ENCODE measurements at regions not wholly inside any gene's neighbourhood (a gene's known extent, or its start where the extent isn't known, plus 50 kb on each side); places are given as distances from the start of the nearest gene placed in this dataset.
"Not testable (repeated sequence)": the region's sequence is repeated elsewhere in the genome, so short reads cannot be mapped to it uniquely, and the experiment has no call there.

DNA sequence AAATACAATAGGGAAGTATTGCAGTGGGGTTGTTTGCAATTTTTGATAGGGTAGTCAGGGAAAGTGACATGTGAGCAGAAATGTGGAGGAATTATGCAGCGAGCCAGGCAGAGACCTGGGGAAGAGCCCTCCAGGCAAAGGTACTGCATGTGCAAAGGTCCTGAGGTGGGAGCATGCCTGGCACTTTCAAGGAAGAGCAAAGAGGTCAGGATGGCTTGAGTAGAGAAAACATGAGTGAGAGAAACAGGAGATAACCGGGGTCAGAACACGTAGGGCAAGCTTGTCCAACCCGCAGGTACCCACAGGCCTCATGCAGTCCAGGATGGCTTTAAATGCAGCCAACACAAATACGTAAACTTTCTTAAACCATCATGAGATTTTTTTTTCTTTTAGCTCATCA lies 71.0 kb downstream of the COQ2 start:
- DNase-seq (ENCODE audit: low read depth) = no peak

- peak; percentile 70 for DNase-seq (ENCODE audit: low read depth)
Measured at GRCh38 chr4:83212041-83212851, 72.4 kb downstream of the COQ2 start.

- no peak for DNase-seq (ENCODE audit: low read depth)
Measured at GRCh38 chr4:83209419-83209818, 75.2 kb downstream of the COQ2 start.

GRCh38 chr4:83208371-83209365 lies 75.9 kb downstream of the COQ2 start:
- DNase-seq (ENCODE audit: low read depth) = no peak

- DNase-seq (ENCODE audit: low read depth) = peak; percentile 84
Measured at GRCh38 chr4:83207497-83208101, 77.0 kb downstream of the COQ2 start.

DNA sequence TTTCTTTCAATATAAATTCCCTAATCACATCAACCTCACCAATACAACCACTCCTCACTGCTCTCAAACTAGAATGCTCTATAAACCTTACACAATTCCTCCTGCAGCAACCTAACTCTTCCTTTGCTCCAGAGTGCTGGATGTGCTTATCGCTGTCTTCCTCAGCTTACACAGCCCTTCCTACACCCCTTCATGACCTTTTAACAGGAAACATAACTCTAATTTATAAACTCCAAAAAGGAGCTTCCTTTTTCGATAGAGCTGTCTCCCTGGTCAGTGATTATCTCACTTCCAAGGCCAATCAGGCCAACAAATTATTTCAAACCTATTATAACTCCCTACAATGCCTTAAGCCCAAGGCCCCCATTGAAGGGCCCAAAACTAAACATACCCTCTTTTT lies 78.8 kb downstream of the COQ2 start:
- no peak for DNase-seq (ENCODE audit: low read depth)

- DNase-seq (ENCODE audit: low read depth) = no peak
Measured at GRCh38 chr4:83204731-83205130, 79.9 kb downstream of the COQ2 start.

DNA sequence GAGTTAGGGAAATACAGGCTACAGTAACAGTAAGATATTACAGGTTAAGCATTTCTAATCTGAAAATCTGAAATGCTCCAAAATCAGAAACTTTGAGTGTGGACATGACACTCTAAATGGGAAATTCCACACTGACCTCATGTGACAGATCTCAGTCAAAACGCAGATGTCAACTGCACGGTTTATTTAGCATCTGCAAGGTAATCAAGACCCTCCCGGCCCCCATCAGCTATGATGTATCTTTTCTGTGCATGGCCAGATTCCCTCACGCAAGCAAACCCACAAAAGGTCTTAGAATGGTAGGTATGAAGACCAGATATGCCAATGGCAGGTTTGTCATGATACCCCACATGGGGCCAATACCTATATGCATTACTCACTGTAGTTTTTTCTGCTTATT lies 82.8 kb downstream of the COQ2 start:
- DNase-seq (ENCODE audit: low read depth) = no peak

DNA sequence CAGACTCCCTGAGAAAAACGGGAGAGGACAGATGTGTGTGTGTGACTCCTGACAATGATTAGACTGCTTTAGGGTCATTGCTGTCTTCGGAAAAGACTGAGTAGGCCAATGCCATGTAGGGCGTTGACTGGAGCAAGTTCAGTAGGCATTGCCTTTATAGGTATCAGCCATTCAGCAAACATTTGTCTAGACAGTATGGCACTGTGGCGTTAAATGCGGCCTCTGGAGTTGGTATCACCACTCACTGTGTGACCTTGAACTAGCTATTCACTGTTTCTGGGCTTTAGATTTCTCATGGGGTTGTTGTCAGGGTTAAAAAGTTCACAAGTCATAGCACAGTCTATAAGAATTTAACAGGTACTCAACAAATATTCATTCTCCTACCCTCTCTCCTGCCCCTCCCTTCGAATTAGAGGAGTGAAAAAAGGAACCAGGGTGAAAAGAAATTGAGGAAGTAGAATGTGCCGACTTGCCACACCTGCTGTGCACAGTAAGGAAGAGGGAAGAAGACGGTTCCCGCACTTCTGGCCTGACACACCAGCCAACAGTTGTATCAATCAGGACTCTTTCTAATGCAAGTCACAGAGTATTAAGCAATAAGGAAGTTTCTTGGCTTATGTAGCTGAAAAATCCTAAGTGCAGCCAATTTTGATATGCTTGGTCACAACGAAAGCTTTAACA lies 83.2 kb upstream of the PLAC8 start:
- DNase-seq (ENCODE audit: low read depth) = no peak

DNA sequence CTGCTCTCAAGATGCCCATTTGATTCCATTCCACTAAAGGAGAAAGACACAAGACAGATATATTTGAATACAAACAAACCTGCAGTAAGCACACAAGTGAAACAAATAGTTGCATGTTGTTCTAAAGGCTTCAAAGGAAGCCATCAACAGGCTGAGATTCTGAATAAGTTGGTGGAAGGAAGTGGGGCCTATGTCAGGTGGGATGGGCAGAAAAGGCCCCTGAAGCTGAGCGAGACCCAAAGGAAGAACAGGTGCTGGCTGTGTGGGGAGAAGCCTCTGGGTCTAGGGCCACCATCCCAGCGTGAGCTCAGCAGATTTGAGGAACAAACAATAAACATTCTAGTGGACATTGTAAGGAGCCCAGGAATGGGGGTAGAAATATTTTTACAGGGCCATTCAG lies 82.4 kb upstream of the PLAC8 start:
- DNase-seq (ENCODE audit: low read depth) = no peak

DNA sequence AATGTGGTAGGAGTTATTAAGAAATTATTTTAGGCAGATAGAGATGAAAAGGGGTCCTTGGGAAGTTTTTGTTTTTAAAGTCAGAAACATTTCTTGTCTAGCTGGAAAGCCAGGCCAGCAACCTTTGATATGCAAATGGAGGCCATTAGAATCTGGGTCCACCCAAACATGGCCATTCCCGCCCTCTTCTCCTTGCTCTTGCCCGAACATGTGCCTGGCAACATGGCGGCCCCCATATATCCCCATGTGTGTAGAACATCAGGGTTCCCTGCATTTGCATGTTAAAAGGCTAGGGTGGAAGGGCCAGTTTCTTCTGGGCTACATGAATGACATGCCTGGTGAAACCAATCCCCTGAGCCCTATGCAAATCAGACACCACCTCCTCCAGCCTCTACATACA lies 80.7 kb upstream of the PLAC8 start:
- DNase-seq (ENCODE audit: low read depth) = no peak

DNA sequence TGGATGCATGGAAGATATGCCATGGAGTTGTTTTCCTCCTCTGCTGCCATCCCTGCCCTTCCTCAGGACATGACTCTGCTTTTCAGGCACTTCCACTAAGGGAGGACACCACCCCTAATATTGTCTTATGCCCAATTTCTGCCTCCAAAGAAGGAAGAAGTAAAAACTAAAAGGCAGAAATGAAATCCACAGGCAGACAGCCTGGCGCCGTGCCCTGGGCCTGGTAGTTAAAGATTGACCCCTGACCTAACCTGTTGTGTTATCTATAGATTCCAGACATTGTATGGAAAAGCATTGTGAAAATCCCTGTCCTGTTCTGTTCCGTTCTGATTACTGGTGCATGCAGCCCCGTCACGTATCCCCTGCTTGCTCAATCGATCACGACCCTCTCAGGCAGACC lies 80.1 kb upstream of the PLAC8 start:
- not testable (repeated sequence) for DNase-seq (ENCODE audit: low read depth)

GRCh38 chr4:83192634-83193033 lies 78.1 kb upstream of the PLAC8 start:
- DNase-seq (ENCODE audit: low read depth) = no peak

- DNase-seq (ENCODE audit: low read depth) = peak; percentile 54
Measured at GRCh38 chr4:83191026-83191425, 76.5 kb upstream of the PLAC8 start.

DNA sequence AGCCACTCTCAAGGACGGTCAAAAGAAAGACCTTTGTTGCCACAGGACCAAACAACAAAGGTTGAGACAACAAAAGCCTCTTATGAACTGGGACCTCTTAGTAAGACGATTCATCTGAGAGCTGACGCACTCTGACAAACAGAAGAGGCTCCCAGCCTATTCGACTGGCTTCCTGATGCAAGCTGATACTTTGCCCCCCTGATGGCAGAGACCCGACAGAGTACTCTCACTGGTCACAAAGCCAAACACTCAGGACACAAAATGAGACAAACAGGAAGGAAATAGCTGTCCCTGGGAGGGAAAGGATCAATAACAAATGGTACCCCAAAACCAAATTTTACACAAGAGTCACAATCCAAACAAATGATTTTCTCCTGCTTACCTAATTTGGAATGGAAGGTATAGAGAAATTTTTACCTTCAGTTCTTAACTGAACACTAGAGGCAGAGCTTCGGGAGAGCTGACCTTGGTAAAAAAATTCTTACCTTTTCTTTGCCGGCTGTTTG lies 75.2 kb upstream of the PLAC8 start:
- DNase-seq (ENCODE audit: low read depth) = no peak

- DNase-seq (ENCODE audit: low read depth) = no peak
Measured at GRCh38 chr4:83180431-83180968, 66.0 kb upstream of the PLAC8 start.

DNA sequence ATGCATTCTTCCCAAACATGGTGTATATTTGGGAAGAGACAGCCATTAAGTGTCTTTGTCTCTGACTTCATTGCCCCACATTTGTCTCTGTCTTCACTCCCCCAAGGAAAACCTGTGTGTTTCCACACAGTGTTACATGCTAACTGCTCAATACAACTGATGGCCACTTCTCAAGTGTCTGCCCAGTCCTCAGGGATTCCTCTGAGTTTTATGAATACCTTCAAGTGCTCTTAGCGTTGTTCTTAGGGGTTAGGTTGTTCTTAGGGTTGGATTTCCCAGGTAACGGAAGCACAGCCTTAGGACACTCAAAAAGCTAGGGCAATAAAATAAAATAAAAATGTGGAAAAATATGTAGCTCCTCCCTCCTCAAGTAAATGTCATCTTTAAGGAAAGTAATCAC lies 64.7 kb upstream of the PLAC8 start:
- no peak for DNase-seq (ENCODE audit: low read depth)

DNA sequence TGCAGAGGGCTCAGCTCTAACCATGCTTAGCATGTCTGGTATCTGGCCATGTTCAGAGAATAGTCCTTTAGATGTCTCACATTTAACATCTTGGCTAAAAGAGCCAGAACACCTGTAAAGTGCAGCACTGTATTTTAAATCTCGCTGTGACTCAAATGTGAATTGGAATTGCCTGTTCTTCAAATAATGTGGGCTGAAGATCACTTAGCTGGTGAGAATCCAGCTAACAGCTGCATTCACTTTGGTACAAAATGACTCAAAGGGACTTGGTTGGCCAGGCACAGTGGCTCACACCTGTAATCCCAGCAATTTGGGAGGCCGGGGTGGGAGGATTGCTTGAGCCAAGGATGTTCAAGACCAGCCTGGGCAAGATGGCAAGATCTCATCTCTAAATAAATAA lies 63.5 kb upstream of the PLAC8 start:
- no peak for DNase-seq (ENCODE audit: low read depth)

DNA sequence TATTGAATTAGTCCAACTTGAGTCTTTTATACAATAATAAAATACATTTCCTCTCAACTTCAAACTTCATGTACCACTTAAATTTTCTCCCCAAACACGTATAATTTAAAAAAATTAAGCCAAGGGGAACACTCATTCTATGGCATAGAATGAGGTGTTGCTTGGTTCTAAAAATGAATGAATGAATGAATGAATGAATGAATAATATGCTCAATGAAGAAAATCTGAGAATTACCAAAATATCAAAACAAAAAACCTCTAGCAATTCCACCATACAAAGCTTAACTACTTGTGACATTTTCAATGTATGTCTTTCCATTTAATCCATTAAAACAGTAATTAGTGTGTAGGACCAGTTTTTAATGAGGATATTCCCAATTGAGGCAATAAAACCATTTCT lies 62.7 kb upstream of the PLAC8 start:
- DNase-seq (ENCODE audit: low read depth) = no peak

GRCh38 chr4:83174844-83175414 lies 60.4 kb upstream of the PLAC8 start:
- no peak for DNase-seq (ENCODE audit: low read depth)

DNA sequence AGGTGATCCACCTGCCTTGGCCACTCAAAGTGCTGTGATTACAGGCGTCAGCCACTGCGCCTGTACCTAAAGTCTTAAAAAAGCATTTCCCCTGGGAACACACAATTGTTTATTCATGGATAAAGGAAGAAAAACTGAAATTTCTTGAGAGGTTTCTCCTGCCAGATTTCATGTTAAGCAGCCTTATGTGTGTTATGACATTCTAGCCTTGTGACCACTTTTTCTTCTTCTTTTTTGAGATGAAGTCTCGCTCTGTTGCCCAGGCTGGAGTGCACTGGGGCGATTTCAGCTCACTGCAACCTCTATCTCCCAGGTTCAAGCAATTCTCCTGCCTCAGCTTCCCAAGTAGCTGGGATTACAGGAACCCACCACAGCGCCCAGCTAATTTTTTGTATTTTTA lies 57.8 kb upstream of the PLAC8 start:
- no peak for DNase-seq (ENCODE audit: low read depth)

Data from renal cortical epithelial cell (primary cell).